HepG2 (cell line): ENCODE measurements at regions not wholly inside any gene's neighbourhood (a gene's known extent, or its start where the extent isn't known, plus 50 kb on each side); places are given as distances from the start of the nearest gene placed in this dataset.

ENCODE experiments used
- ESRRA ChIP-seq: sonication (generic); formaldehyde crosslinking; IDR thresholded peaks from 2 replicates; pipeline ENCODE4 v1.5.1; 2020; ENCODE audit warnings: mild to moderate bottlenecking, low read depth, missing genetic modification reagents
- POLR2A ChIP-seq, 2 experiments: IDR thresholded peaks; 2 replicates each; pipeline ENCODE4 v1.6.1; 2011; ENCODE audit warnings: low read depth in 2 of 2, low read length in 2 of 2, mild to moderate bottlenecking in 1 of 2, moderate library complexity in 1 of 2; ENCODE audit not compliant: insufficient read depth in 1 of 2
- TF ChIP-seq, protein P1 (sequence below), 2 experiments: sonication (generic) in 1 of 2; formaldehyde crosslinking in 1 of 2; IDR thresholded peaks; 2 replicates each; pipeline versions ENCODE4 v1.4.0 to v1.6.1; 2018 to 2020; ENCODE audit warnings: missing genetic modification reagents in 2 of 2, borderline replicate concordance in 1 of 2, low read depth in 1 of 2, mild to moderate bottlenecking in 1 of 2, missing biosample characterization in 1 of 2

GRCh38 chr12:46523863-46524770, 151.5 kb upstream of the SLC38A2 start:
- peak in 1 of 2 experiments; percentile 38; a peak in 1 of 4 replicates for TF ChIP-seq POLR2A (IDR thresholded peaks at IDR 0.05; ENCODE audit: insufficient read depth in 1 of 2, low read depth in 2 of 2, low read length in 2 of 2)
- TF ChIP-seq, protein P1, sequence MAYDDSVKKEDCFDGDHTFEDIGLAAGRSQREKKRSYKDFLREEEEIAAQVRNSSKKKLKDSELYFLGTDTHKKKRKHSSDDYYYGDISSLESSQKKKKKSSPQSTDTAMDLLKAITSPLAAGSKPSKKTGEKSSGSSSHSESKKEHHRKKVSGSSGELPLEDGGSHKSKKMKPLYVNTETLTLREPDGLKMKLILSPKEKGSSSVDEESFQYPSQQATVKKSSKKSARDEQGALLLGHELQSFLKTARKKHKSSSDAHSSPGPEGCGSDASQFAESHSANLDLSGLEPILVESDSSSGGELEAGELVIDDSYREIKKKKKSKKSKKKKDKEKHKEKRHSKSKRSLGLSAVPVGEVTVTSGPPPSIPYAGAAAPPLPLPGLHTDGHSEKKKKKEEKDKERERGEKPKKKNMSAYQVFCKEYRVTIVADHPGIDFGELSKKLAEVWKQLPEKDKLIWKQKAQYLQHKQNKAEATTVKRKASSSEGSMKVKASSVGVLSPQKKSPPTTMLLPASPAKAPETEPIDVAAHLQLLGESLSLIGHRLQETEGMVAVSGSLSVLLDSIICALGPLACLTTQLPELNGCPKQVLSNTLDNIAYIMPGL (CRISPR knock-in tag; IDR thresholded peaks at IDR 0.05; ENCODE audit: borderline replicate concordance in 1 of 2, low read depth in 1 of 2): peak in 1 of 2 experiments; percentile 17; a peak in 2 of 4 replicates
- no peak for TF ChIP-seq ESRRA
